Left lung (tissue), 4 donors: ENCODE measurements at regions not wholly inside any gene's neighbourhood (a gene's known extent, or its start where the extent isn't known, plus 50 kb on each side); places are given as distances from the start of the nearest gene placed in this dataset.

Experiments
- ATAC-seq: fragments of 200-7000 bp; cut with Tn5 transposase; one replicate; pipeline ENCODE4 v1.9.1; 2020; ENCODE audit warnings: moderate library complexity
- DNase-seq, 4 donors: peaks; one replicate each; pipeline ENCODE4 v3.0.0-alpha.2; 2013 to 2020
- H3K27ac ChIP-seq, 2 donors: fragments of 200-600 bp; sonication (generic) in 1 of 2; one replicate each; pipeline versions ENCODE4 v1.5.0 to v1.8.0; 2020 to 2021
- H3K27me3 ChIP-seq, 2 donors: fragments of 200-600 bp; sonication (generic) in 1 of 2; one replicate each; pipeline versions ENCODE4 v1.5.0 to v1.8.0; 2020 to 2021
- H3K36me3 ChIP-seq, 2 donors: fragments of 200-600 bp; sonication (generic) in 1 of 2; one replicate each; pipeline versions ENCODE4 v1.5.0 to v1.8.0; 2020 to 2021
- H3K4me1 ChIP-seq, 2 donors: fragments of 200-600 bp; one replicate each; pipeline ENCODE4 v1.8.0; 2021
- H3K4me3 ChIP-seq, 2 donors: fragments of 200-600 bp; sonication (generic) in 1 of 2; one replicate each; pipeline versions ENCODE4 v1.5.0 to v1.8.0; 2020 to 2021; ENCODE audit warnings: mild to moderate bottlenecking in 1 of 2
- H3K9me3 ChIP-seq, 2 donors: fragments of 200-600 bp; sonication (generic) in 1 of 2; one replicate each; pipeline versions ENCODE4 v1.5.0 to v1.8.0; 2020 to 2021
- intact Hi-C, 2 donors: fragments of 100-400 bp; cut with DNase I; formaldehyde crosslinking; loops; one replicate each; pipeline versions ENCODE4 v1.11.2 to v1.14.2; 2022
- TF ChIP-seq, protein P1 (sequence below), 2 donors: fragments of 200-600 bp; sonication (generic) in 1 of 2; IDR thresholded peaks; one replicate each; pipeline versions ENCODE4 v1.5.0 to v1.8.0; 2021; ENCODE audit warnings: antibody characterized with exemption in 2 of 2
- donor health status: DM: no; HTN: yes; CAD: no.
- donor health status: DM: no; HTN: no; CAD: no.

DNA sequence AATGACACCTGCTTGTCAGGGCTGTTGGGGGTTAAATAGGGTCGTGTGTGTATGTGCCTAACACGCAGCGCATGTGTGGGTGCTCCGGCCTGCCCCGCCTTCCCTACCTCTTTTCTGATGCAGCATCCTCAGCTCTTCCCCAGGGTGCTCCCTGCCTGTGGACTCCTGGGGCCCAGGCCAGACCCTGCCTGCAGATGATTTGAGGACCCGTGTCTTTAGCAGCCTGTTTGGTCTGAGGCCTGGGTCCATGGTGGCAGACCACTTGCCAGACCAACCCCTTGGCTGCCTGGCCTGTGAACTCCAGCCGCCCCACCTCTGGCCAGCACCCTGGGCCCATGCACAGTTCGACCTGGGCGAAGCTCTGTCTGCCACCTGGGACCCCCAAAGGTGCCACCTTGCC lies 57.0 kb upstream of the SIM2 start:
- TF ChIP-seq, protein P1, sequence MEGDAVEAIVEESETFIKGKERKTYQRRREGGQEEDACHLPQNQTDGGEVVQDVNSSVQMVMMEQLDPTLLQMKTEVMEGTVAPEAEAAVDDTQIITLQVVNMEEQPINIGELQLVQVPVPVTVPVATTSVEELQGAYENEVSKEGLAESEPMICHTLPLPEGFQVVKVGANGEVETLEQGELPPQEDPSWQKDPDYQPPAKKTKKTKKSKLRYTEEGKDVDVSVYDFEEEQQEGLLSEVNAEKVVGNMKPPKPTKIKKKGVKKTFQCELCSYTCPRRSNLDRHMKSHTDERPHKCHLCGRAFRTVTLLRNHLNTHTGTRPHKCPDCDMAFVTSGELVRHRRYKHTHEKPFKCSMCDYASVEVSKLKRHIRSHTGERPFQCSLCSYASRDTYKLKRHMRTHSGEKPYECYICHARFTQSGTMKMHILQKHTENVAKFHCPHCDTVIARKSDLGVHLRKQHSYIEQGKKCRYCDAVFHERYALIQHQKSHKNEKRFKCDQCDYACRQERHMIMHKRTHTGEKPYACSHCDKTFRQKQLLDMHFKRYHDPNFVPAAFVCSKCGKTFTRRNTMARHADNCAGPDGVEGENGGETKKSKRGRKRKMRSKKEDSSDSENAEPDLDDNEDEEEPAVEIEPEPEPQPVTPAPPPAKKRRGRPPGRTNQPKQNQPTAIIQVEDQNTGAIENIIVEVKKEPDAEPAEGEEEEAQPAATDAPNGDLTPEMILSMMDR (IDR thresholded peaks at IDR 0.05): no peak
- no peak for ATAC-seq
- intact Hi-C loops: no loop called here

DNA sequence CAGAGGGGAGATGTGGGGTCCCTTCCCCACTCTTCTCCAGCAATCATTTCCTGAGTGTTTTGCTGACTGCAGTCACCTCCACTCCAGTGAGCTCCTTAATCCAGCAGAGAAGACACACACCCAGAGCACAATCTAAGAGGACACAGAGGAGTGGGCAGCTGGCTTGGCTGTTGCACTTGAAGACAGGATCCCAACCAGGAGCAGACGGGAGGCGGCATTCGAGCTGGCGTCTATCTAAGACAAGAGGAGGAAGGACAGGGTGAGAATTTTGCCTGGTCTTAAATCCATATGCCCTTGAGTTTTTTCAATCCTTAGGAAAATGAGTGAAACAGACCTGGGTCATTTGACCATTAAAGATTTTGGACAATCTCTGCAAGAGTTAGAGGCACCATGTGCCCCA lies 56.1 kb upstream of the SIM2 start:
- TF ChIP-seq, protein P1 (IDR thresholded peaks at IDR 0.05): no peak
- H3K4me1 ChIP-seq: no peaks in the 10 kb centered on the region
- no peaks in the 10 kb centered on the region for H3K36me3 ChIP-seq
- H3K27me3 ChIP-seq: peaks cover 0 to 8% of the 10 kb centered on the region in 2 donors
- no peaks in the 10 kb centered on the region for H3K9me3 ChIP-seq
- intact Hi-C loops: no loop called here
- no peak overlapping the region for H3K4me3 ChIP-seq
- DNase-seq (no peak), ATAC-seq (no peak)
- no peak overlapping the region for H3K27ac ChIP-seq

More for the DNA sequence above, 57.0 kb upstream of the SIM2 start:
- no peaks in the 10 kb centered on the region for H3K4me1 ChIP-seq
- H3K27me3 ChIP-seq: peaks cover 0 to 5% of the 10 kb centered on the region in 2 donors
- no peak overlapping the region for H3K27ac ChIP-seq
- no peak for DNase-seq
- H3K9me3 ChIP-seq: peaks cover 0 to 3% of the 10 kb centered on the region in 2 donors
- H3K4me3 ChIP-seq: no peak overlapping the region
- no peaks in the 10 kb centered on the region for H3K36me3 ChIP-seq

DNA sequence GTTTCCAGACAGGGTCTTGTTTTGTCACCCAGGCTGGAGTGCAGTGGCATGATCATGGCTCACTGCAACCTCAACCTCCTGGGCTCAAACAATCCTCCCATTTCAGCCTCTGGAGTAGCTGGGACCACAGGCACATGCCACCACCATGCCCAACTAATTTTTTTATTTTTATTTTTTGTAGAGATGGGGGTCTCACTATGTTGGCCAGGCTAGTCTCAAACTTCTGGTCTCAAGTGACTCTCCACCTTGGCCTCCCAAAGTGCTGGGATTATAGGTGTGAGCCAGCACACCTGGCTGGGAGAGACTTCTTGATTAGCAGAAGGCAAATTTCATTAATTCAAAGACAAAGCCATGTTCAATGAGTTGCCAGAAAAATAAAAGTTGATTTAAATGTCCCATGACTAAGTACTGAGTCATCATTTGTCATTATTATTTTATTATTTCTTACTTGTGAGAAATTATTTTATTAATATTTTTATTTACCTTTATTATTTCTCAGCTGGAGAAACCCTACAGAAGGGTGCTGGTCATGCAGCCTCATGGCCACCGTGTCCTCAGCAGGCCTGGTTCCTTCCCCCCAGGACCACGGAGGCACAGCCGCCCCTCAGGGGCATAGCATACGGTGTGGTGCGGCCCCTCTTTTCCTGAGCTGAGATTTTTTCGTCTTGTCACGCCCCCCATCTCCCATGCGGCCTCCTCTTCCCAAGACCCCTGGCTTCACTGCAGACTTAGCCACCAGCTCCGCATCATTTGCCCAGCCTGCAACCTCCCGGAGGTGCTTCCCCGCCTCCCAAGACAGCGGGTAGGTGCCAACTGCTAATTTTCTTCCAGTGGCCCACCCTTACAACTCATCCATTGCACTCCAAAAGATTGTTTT lies 55.3 kb upstream of the SIM2 start:
- intact Hi-C loops: no loop called here
- H3K27ac ChIP-seq: no peak overlapping the region
- no peaks in the 10 kb centered on the region for H3K36me3 ChIP-seq
- DNase-seq: no peak
- no peaks in the 10 kb centered on the region for H3K4me1 ChIP-seq
- H3K4me3 ChIP-seq: no peak overlapping the region
- H3K27me3 ChIP-seq: peaks cover 0 to 8% of the 10 kb centered on the region in 2 donors
- no peaks in the 10 kb centered on the region for H3K9me3 ChIP-seq
- TF ChIP-seq, protein P1 (IDR thresholded peaks at IDR 0.05): no peak
- ATAC-seq: no peak

DNA sequence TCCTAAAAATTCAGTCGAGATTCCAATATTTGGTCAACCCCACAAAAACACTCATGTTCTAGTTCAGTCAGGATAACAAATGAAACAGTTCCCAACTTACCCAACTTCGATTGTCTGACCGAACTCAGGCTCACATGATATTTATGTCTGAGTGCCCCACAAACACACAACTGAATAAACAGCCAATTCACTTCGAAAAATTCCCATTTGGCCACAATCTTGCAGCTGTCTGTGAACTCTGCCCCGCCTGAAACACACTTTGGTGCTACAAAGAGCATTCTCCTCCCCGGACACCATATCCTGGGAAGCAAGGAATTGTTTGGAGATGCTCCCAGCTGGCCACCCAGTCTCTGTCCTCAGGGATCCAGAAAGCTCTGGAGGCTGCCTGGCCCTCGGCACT lies 52.9 kb upstream of the SIM2 start:
- no peak overlapping the region for H3K4me3 ChIP-seq
- H3K27me3 ChIP-seq: peaks cover 0 to 8% of the 10 kb centered on the region in 2 donors
- H3K36me3 ChIP-seq: no peaks in the 10 kb centered on the region
- H3K4me1 ChIP-seq: no peaks in the 10 kb centered on the region
- TF ChIP-seq, protein P1 (IDR thresholded peaks at IDR 0.05): no peak
- H3K27ac ChIP-seq: no peak overlapping the region
- no peak for DNase-seq
- intact Hi-C loops: no loop called here
- ATAC-seq: no peak
- no peaks in the 10 kb centered on the region for H3K9me3 ChIP-seq

DNA sequence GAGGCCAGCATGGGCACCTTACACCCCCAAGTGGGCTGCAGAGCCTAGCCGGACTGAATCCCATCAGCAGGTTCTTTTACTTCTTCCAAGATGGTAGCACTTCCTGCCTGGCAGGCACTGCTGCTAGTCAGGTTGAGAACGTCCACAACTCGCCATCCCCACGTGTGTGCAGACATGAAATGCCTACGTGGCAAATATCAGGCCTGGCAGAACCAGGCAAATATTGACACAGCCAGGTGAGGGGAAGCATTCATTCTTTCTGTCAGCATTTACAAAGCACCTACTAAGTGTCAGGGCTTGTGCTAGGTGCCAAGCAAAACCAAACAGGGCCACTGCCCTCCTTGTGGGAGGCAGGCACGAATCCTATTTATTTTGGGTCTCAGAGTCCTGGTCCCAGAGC lies 52.3 kb upstream of the SIM2 start:
- H3K27ac ChIP-seq: no peak overlapping the region
- intact Hi-C loops: no loop called here
- DNase-seq: no peak
- TF ChIP-seq, protein P1 (IDR thresholded peaks at IDR 0.05): no peak
- no peak overlapping the region for H3K4me3 ChIP-seq
- H3K36me3 ChIP-seq: no peaks in the 10 kb centered on the region
- H3K9me3 ChIP-seq: no peaks in the 10 kb centered on the region
- H3K4me1 ChIP-seq: no peaks in the 10 kb centered on the region
- H3K27me3 ChIP-seq: peaks cover 0 to 8% of the 10 kb centered on the region in 2 donors
- ATAC-seq: no peak
